LNCaP clone FGC (cell line): ENCODE measurements at regions not wholly inside any gene's neighbourhood (a gene's known extent, or its start where the extent isn't known, plus 50 kb on each side); places are given as distances from the start of the nearest gene placed in this dataset.

Experiments
- DNase-seq: peaks from one replicate; pipeline ENCODE4 v3.0.0-alpha.2; 2011; ENCODE audit warnings: low read depth
- H3K4me3 ChIP-seq: 2 replicates; pipeline ENCODE4 v1.5.1; 2011; ENCODE audit warnings: mild to moderate bottlenecking, low read depth, low read length, control low read depth
- CTCF ChIP-seq: IDR thresholded peaks from 2 replicates; pipeline ENCODE4 v1.5.1; 2012; ENCODE audit warnings: mild to moderate bottlenecking; ENCODE audit not compliant: control insufficient read depth, insufficient read depth; ENCODE audit errors: extremely low read depth

GRCh38 chr1:56240400-56240799 is 339.0 kb downstream of the PLPP3 start:
- no peak for TF ChIP-seq CTCF
- H3K4me3 ChIP-seq, result no peak overlapping the region
- DNase-seq, result no peak

- TF ChIP-seq CTCF, result no peak
- H3K4me3 ChIP-seq, result no peak overlapping the region
These were observed 341.8 kb downstream of the PLPP3 start for GRCh38 chr1:56237491-56238064.

GRCh38 chr1:56236688-56237087 is 342.7 kb downstream of the PLPP3 start:
- H3K4me3 ChIP-seq, result no peak overlapping the region
- no peak for TF ChIP-seq CTCF
- no peak for DNase-seq

More at GRCh38 chr1:56237491-56238064, 341.8 kb downstream of the PLPP3 start:
- DNase-seq, result no peak

- no peak for TF ChIP-seq CTCF
- no peak for DNase-seq
These were observed 343.4 kb downstream of the PLPP3 start for GRCh38 chr1:56235909-56236510.

GRCh38 chr1:56229186-56229585 is 350.2 kb downstream of the PLPP3 start:
- no peak overlapping the region for H3K4me3 ChIP-seq
- DNase-seq, result no peak
- no peak for TF ChIP-seq CTCF

More at GRCh38 chr1:56235909-56236510, 343.4 kb downstream of the PLPP3 start:
- H3K4me3 ChIP-seq, result no peak overlapping the region

GRCh38 chr1:56227886-56228285 is 351.5 kb downstream of the PLPP3 start:
- H3K4me3 ChIP-seq, result no peak overlapping the region
- TF ChIP-seq CTCF, result no peak
- DNase-seq, result no peak

GRCh38 chr1:56227401-56227800 is 352.0 kb downstream of the PLPP3 start:
- DNase-seq, result no peak
- no peak for TF ChIP-seq CTCF
- H3K4me3 ChIP-seq, result no peak overlapping the region
